ENCODE measurements at regions not wholly inside any gene's neighbourhood (a gene's known extent, or its start where the extent isn't known, plus 50 kb on each side); places are given as distances from the start of the nearest gene placed in this dataset.
A peak's percentile ranks its signal among the peaks of the same experiment; 100 is the strongest.
"Not testable (repeated sequence)": the region's sequence is repeated elsewhere in the genome, so short reads cannot be mapped to it uniquely, and the experiment has no call there.

DNA sequence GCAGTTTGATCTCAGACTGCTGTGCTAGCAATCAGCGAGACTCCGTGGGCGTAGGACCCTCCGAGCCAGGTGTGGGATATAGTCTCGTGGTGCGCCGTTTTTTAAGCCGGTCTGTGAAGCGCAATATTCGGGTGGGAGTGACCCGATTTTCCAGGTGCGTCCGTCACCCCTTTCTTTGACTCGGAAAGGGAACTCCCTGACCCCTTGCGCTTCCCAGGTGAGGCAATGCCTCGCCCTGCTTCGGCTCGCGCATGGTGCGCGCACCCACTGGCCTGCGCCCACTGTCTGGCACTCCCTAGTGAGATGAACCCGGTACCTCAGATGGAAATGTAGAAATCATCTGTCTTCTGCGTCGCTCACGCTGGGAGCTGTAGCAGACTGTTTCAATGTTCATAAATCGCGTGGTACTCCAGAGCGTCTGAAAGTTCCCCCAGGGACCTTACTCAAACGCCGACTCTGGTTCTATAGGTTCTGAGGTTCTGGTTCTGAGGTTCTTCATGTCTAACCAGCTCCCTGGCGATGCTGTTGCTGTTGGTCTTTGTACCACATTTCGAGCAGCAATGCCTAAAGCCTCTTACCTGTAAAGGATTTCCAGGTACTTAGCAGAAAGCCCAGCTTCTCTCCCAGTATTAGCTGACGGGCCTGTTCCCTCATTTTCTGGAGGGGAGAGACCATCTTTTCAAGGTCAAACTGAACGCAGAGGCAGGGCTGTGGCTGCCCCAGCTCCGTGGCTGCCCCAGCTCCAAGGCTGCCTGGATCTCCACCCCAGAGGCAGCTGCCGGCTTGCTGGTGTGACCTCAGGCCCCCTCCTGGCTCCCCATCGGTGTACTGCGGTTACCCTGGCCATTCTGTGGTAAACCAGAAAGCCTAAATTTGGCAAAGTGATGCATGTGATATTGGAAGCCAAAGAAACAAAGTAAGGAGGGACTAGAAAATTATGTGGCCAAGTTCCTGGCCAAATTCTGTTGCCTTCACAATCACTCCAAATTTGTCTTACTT lies 207.9 kb downstream of the RAB11FIP2 start:
- not testable (repeated sequence) for H2BK5ac ChIP-seq (ENCODE audit: low read depth, low read length); H4K8ac ChIP-seq (ENCODE audit: extremely low read depth, insufficient read depth, low read length); H3K4ac ChIP-seq (replicated peaks; ENCODE audit: insufficient read length, low read depth, low read length); H4K20me1 ChIP-seq (replicated peaks in 1 of 2; ENCODE audit: control insufficient read depth in 1 of 2, insufficient read depth in 2 of 2, low read length in 2 of 2); H2AK5ac ChIP-seq (ENCODE audit: low read depth, low read length); H2BK15ac ChIP-seq (ENCODE audit: low read length); H3K27me3 ChIP-seq (replicated peaks in 1 of 4; ENCODE audit: control insufficient read depth in 3 of 4, extremely low read depth in 1 of 4, insufficient read depth in 3 of 4, low read length in 3 of 4); H3K4me1 ChIP-seq (replicated peaks in 1 of 4; ENCODE audit: control insufficient read depth in 3 of 4, insufficient read depth in 4 of 4, low read length in 3 of 4); H3K56ac ChIP-seq (replicated peaks; ENCODE audit: insufficient read length, low read depth, low read length); H3K23me2 ChIP-seq (ENCODE audit: low read depth, low read length); H3K79me2 ChIP-seq (ENCODE audit: control insufficient read depth in 1 of 2, insufficient read depth in 2 of 2, low read length in 2 of 2); H3K9me3 ChIP-seq (ENCODE audit: insufficient read depth in 2 of 2, low read depth in 1 of 2, low read length in 1 of 2); FAIRE-seq; H3K27ac ChIP-seq (ENCODE audit: low read depth, low read length); H3K79me1 ChIP-seq (ENCODE audit: low read depth, low read length); H3K23ac ChIP-seq (ENCODE audit: insufficient read length); H4K5ac ChIP-seq (ENCODE audit: insufficient read length, low read depth, low read length); H3K36me3 ChIP-seq (ENCODE audit: control insufficient read depth in 2 of 4, insufficient read depth in 4 of 4, low read length in 3 of 4)
- H3K14ac ChIP-seq (ENCODE audit: insufficient read length): peak overlapping the region; percentile 32
- peak overlapping the region; percentile 72; the same call in 1 of the 2 replicates for H2BK20ac ChIP-seq (ENCODE audit: low read length)
- WGBS, 2 experiments (ENCODE audit: extremely low coverage in 1 of 2, insufficient coverage in 1 of 2, insufficient read length in 1 of 2, insufficient replicate concordance in 2 of 2, low coverage in 1 of 2, low lambda C conversion rate in 2 of 2, missing lambda C conversion rate in 1 of 2): 65% methylated on average over 16 of the region's 39 CpGs; no CpG with 5 or more reads in 1 of the 2 experiments
- CTCF ChIA-PET (ENCODE audit: partially characterized antibody): interaction anchor here (1.3 kb wide), 1 partner anchor 21 kb away, joined by 3 read pairs; no protein-coding TSS in a partner anchor
- peak overlapping the region; percentile 5 for H4K91ac ChIP-seq (replicated peaks; ENCODE audit: insufficient read length, low read length)
- peak overlapping the region; percentile 80; the same call in 1 of the 2 replicates for H2BK12ac ChIP-seq (ENCODE audit: low read depth, low read length)
- peak overlapping the region; percentile 78 for H3K18ac ChIP-seq (ENCODE audit: extremely low read depth, low read length)
- peak overlapping the region in 2 of 4 experiments; percentile 2 to 6; a peak in 2 of 7 replicates for H3K9ac ChIP-seq (replicated peaks in 1 of 4; ENCODE audit: extremely low read depth in 1 of 4, low read depth in 3 of 4, low read length in 3 of 4)
- POLR2A ChIA-PET (ENCODE audit: partially characterized antibody): interaction anchor here (0.8 to 1.4 kb wide), 4 partner anchors 8 to 291 kb away, joined by 3 to 4 read pairs (median 3); no protein-coding TSS in a partner anchor
- peak in 1 of 2 experiments; percentile 24; a peak in 1 of 4 replicates for TF ChIP-seq RAD21 (IDR thresholded peaks at IDR 0.05 in 1 of 2, conservative IDR thresholded peaks at IDR 0.05 in 1 of 2; ENCODE audit: low read depth in 2 of 2, low read length in 2 of 2)
- peak overlapping the region; percentile 89; the same call in 1 of the 2 replicates for H2AFZ ChIP-seq (ENCODE audit: low read length)
- H3K4me2 ChIP-seq (ENCODE audit: insufficient read depth in 1 of 2, low read depth in 2 of 2, low read length in 2 of 2): peak overlapping the region; percentile 50 to 64
- DNase-seq (ENCODE audit: low read depth in 1 of 2, low spot score in 2 of 2): peak in 1 of 2 experiments; percentile 55
- H3K4me3 ChIP-seq (ENCODE audit: extremely low read depth in 1 of 4, insufficient read depth in 2 of 4, low read depth in 3 of 4, low read length in 4 of 4): peak overlapping the region; percentile 3 to 52 (median 30); a peak in 5 of 8 replicates
- H2BK120ac ChIP-seq (replicated peaks; ENCODE audit: low read depth, low read length): peak overlapping the region; percentile 90

Measured in H1 (cell line).